Eye (tissue), 1 donor: ENCODE measurements at regions not wholly inside any gene's neighbourhood (a gene's known extent, or its start where the extent isn't known, plus 50 kb on each side); places are given as distances from the start of the nearest gene placed in this dataset.
"Not testable (repeated sequence)": the region's sequence is repeated elsewhere in the genome, so short reads cannot be mapped to it uniquely, and the experiment has no call there.

Experiments
- DNase-seq: peaks from one replicate; pipeline ENCODE4 v3.0.0-alpha.2; 2015

- DNase-seq = no peak
Measured at GRCh38 chr10:33688506-33688905, 354.0 kb upstream of the NRP1 start.

- no peak for DNase-seq
Measured at GRCh38 chr10:33684211-33684611, 349.7 kb upstream of the NRP1 start.

GRCh38 chr10:33681595-33681994, 347.1 kb upstream of the NRP1 start:
- no peak for DNase-seq

DNA sequence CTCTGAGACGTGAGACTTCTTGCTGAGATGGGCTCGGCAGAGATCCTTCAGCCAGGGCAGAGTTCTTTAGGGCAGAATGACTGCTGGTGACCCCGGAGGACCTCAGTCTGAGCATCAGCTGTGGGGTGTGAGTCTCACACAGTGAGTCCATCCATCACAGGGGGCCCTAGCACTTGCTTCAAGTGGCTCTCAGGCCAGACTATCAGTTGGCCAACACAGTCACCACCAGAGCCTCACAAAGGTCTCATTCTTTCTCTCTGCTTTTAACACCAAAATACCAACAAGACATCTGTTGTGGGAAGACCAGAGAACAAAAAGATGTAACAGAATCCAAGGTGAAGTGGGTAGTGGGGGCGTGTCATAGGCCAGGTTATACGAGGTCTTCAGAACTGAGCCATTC, 345.6 kb upstream of the NRP1 start:
- DNase-seq = no peak

DNA sequence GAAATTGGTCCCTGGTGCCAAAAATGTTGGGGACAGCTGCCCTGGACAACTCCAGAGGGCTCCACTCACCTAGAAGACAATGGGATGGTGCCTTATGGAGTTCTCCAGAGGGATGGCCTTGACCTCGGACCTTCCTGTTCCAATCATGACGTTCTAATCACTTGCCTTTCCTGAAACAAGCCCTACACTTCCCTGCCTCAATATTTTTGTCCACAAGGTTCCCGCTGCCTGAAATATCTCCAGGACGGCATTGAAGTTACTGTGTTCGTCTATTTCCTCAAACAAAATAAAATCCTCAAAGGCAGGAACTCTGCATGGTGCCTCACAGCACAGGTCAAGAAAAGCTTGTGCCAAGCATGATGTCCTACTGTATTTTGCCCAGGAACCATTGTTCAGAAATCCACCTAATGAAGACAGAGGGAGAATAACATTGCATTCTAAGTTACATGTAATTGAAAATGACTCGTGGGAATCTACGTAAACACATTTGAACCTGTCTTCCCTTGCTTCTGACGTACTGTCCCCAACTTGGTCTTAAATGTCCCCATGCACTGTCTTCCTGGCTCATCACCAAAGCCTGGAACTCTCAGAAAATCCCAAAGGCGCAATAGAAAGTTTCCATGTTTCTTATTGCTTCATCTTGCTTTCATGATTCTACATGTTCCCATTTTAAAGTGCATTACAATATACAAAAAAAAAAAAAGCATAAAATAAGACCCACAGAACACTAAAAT, 342.3 kb upstream of the NRP1 start:
- DNase-seq = no peak

- peak; percentile 58 for DNase-seq
Measured at GRCh38 chr10:33674986-33675599, 340.6 kb upstream of the NRP1 start.

DNA sequence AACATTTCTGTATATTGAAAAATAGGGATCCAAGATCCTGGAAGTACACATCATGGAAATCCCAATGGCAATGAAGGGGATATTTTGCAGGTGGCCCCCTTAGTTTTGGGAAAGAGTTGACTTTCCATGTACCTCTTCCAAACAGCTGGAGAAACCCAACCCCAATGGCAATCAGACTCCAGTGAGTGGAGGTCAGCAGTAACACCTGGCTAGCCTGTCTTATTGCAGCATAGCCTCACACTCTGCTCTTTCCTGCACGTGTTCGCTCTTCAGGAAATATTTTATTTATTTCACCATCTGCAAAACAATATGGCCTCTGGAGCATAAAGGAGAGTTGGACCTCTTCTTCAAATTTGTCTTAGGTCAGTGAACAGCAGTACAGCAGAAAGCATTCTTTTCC, 340.0 kb upstream of the NRP1 start:
- DNase-seq = peak; percentile 31

GRCh38 chr10:33673839-33674415, 339.5 kb upstream of the NRP1 start:
- DNase-seq = peak; percentile 19

GRCh38 chr10:33669904-33670303, 335.4 kb upstream of the NRP1 start:
- DNase-seq = peak; percentile 13

GRCh38 chr10:33666686-33667480, 332.4 kb upstream of the NRP1 start:
- DNase-seq = no peak

- no peak for DNase-seq
Measured at GRCh38 chr10:33665501-33665900, 331.0 kb upstream of the NRP1 start.

DNA sequence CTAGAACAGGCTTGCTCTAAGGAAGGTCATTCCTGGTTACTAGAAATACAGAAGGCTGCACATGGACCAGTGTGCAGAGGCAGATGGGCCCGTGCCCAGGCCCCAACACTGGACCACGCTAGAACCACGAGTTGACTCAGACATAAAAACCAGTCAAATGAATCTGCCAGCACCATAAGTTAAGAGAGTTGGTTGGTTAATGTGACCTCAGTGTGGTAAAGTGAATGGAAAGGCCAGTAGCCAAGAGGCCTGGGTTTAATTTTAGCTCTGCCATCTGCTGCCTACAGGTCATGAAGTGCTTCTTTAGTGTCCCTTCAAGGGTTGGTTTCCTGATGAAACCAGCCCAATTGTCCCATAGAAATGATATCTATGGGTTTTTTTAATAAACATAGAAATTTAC, 329.6 kb upstream of the NRP1 start:
- no peak for DNase-seq

DNA sequence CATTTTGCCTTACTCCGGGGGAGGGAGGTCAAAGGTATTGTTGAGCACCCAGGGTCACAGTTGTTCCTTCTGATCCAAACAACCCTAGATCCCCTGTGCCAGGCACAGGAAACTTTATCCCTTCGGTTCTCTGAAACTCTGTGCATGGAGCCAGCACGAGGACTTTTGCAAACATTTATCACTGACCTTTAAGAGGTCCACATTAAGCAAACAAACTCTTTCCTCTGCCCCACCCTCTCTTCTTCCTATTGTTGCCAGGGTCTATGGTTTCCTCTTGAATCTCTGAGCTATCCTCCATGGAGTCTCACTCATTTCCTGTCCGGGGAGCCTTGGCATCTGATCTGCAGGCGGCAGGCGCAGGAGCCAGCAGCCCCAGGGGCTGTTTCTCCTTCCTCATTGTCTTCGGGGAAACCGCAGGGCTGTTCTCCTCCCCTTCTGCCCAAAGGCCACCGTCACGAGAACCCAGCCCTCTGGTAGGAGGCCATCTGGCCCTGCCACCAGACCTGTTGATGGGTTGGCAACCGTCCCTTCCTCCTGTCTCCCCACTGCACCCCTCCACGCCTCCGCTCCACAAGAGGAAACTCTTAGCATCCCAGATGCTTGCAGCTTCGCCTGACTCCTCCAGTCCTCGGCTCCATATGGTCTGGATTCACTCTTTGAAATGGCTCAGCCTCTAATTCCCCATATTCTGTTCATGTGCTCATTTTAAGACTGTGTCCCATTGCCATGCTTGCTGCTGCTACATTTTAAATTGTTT, 327.3 kb upstream of the NRP1 start:
- DNase-seq = peak; percentile 45

DNA sequence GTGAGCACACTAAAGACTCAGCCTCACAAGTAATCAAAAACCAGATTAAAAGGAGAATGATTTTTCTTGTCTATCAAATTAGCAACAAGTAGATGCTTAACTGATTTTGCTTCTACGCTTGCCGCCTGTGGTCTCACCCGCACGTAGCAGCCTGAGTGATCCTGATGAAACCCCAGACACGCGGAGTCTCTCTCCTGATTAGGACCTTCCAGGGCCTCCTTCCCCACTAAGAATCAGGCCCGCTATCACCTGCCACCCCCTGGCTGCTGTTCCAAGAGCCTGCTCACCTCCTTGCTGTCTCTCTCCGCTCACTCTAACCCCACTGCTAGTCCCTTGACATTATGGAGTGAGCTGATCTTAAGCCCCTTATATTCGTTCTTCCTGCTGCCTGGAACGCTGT, 325.9 kb upstream of the NRP1 start:
- no peak for DNase-seq

- no peak for DNase-seq
Measured at GRCh38 chr10:33657913-33658312, 323.4 kb upstream of the NRP1 start.

DNA sequence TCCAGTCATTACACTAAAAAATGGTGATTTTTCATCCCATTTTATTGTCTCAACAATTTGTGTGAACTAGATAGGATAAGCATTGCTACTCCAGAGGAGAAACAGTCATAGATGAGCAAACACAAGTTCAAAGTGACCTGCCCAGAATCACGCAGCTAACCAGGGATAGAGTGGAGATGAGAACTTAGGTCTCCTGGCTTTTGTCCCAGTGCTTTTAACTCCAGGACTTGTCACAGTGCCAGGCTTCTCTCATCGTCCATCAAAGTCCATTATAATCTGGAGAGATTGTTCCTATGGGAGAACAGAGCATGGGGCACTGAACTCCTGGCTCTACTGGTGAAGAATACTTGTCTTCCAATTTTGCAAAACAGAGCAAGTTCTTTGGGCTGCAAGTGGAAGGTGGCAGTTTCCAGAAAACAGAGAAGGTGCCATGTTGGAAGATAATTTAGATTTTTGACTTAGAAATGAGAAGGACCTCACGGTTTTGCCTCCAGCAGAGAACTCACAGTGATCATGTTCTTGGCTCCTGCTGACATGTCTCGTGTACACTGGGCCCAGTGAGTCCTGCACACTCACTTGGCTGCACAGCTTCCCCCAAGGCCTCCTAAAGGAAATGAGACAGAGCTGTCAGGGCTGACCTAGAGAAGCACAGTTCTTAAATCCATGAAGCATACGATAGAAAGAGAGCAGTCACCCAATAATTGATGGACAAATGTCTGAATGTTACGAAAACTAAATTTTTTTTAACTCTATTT, 322.9 kb upstream of the NRP1 start:
- DNase-seq = no peak

- no peak for DNase-seq
Measured at GRCh38 chr10:33655921-33656320, 321.5 kb upstream of the NRP1 start.

- DNase-seq = no peak
Measured at GRCh38 chr10:33655165-33655815, 320.8 kb upstream of the NRP1 start.

GRCh38 chr10:33653584-33654367, 319.3 kb upstream of the NRP1 start:
- no peak for DNase-seq

DNA sequence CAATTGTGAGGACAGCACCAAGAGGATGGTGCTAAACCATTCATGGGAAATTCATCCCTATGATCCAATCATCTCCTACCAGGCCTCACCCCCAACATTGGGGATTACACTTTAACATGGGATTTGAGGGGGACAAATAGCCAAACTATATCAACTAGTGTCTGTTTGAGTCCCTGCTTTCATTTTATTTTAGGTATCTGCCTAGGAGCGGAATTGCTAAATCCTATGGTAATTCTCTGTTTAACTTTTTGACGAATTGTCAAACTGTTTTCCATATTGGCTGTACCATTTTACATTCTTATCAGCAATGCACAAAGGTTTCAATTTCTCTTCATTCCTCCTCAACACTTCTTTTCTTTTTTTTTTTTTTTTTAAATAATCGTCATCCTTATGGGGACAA, 318.4 kb upstream of the NRP1 start:
- no peak for DNase-seq

GRCh38 chr10:33650131-33650530, 315.7 kb upstream of the NRP1 start:
- DNase-seq = not testable (repeated sequence)
